ENCODE measurements at regions not wholly inside any gene's neighbourhood (a gene's known extent, or its start where the extent isn't known, plus 50 kb on each side); places are given as distances from the start of the nearest gene placed in this dataset.

DNA sequence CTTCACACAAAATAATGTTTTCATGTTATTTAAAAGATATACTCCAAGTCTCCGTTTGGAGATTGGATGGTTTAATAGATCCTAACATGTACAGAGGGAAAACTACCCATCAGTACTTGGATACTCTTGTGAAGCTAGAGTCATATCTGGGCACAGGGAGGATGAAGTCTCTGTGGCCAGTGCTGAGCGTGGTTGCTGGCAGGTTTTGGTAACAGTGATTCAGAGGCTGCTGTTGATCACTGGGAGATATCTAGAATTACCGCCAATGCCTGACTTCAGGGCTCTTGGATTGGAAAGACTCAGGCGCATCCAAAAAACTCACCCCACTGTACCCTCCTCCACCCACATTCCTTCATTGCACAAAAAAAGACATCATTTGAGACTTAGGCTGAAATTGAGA, 107.2 kb upstream of the PGRMC2 start:
- H3K4me3 ChIP-seq (ENCODE audit: low read length): no peak overlapping the region
- DNase-seq (ENCODE audit: low read depth): peak; percentile 75
- TF ChIP-seq, protein P1, sequence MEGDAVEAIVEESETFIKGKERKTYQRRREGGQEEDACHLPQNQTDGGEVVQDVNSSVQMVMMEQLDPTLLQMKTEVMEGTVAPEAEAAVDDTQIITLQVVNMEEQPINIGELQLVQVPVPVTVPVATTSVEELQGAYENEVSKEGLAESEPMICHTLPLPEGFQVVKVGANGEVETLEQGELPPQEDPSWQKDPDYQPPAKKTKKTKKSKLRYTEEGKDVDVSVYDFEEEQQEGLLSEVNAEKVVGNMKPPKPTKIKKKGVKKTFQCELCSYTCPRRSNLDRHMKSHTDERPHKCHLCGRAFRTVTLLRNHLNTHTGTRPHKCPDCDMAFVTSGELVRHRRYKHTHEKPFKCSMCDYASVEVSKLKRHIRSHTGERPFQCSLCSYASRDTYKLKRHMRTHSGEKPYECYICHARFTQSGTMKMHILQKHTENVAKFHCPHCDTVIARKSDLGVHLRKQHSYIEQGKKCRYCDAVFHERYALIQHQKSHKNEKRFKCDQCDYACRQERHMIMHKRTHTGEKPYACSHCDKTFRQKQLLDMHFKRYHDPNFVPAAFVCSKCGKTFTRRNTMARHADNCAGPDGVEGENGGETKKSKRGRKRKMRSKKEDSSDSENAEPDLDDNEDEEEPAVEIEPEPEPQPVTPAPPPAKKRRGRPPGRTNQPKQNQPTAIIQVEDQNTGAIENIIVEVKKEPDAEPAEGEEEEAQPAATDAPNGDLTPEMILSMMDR (conservative IDR thresholded peaks at IDR 0.05; ENCODE audit: low read length): no peak

DNA sequence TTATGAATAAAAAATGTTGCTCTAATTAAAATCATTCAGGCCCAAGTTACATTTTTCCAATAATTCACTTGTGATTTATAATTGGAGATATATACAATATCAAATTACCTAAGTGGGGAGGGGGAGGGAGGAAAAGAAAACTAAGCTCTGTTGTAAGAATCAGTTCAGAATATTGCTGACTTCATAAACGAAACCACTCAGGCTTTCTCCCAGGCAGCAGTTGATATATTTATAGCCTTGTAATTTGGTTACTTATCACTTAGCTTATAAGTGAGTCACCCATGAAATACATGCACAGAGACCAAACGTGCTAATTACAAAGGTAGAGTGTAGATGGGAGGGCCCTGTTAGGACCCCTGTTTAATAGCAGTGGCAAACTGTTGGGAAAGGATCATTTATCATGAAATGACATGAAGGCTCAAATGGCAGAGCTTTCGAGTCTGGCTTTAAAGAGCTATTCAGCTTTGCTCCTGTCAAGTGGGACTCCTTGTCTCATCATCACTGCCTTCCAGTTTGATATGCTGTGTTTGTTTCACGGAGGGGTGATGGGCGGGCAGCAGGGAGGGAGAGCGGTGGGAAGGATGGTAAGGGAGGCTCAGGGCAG, 105.6 kb upstream of the PGRMC2 start:
- H3K4me3 ChIP-seq (ENCODE audit: low read length): no peak overlapping the region
- DNase-seq (ENCODE audit: low read depth): peak; percentile 88

DNA sequence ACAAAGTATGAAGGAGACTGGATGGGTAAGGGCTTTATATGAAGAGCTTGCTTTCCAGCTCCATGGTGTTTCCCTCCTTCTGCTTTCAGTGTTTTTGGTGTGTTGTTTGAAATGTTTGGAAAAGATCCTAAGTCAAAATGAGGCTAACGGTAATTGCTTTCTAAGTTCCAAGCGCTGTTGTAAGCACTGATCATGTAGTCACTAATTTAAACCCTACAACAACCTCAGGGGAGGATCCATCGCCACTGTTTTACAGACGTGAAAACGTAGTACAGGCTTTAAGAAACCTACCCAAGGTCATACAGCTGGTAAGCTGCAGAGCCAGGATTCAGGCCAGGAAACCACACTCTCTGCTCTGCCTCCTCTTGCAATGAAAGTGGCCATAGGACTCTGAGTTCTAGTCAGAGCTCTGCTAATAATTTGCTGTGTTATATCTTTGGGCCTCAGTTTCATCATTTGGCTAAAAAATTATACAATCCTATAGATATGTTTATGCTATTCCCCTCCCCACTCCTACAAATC, 102.9 kb upstream of the PGRMC2 start:
- H3K4me3 ChIP-seq (ENCODE audit: low read length): no peak overlapping the region
- peak; percentile 18 for DNase-seq (ENCODE audit: low read depth)
- TF ChIP-seq, protein P1 (conservative IDR thresholded peaks at IDR 0.05; ENCODE audit: low read length): no peak

More for the DNA sequence above, 105.6 kb upstream of the PGRMC2 start:
- TF ChIP-seq, protein P1 (conservative IDR thresholded peaks at IDR 0.05; ENCODE audit: low read length): no peak

DNA sequence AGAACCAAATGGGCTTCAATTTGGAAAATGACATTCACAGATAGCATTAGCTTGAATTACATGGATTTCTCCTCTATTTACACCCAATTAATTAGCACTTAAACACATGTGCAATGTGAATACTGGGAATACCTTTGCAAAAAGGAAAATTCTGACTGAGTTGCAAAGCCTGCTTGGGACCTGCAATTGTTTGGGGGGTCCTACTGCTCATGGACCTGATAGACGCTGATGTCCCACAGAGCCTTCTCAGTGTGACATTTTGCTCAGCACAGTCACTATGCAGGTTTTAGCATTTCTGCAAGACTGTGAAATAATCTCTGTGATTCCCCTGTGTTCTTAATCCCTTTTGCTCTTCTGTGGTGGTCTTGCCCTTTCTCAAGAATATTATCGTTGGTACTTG, 101.2 kb upstream of the PGRMC2 start:
- TF ChIP-seq, protein P1 (conservative IDR thresholded peaks at IDR 0.05; ENCODE audit: low read length): no peak
- H3K4me3 ChIP-seq (ENCODE audit: low read length): no peak overlapping the region
- no peak for DNase-seq (ENCODE audit: low read depth)

DNA sequence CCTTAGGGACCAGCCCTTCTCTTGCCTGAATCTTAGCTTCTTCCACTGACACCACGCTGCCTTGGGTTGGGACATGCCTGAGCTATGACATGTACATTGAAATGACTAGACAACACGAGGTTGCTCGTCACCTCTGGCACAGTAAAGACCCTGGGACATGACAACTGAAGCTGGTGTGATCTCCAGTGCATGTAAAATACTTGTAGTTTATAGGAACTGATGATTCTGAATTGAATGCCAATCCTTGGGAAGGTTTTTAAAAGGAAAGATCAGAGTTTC, 100.7 kb upstream of the PGRMC2 start:
- peak; percentile 29 for DNase-seq (ENCODE audit: low read depth)
- no peak overlapping the region for H3K4me3 ChIP-seq (ENCODE audit: low read length)
- TF ChIP-seq, protein P1 (conservative IDR thresholded peaks at IDR 0.05; ENCODE audit: low read length): no peak

DNA sequence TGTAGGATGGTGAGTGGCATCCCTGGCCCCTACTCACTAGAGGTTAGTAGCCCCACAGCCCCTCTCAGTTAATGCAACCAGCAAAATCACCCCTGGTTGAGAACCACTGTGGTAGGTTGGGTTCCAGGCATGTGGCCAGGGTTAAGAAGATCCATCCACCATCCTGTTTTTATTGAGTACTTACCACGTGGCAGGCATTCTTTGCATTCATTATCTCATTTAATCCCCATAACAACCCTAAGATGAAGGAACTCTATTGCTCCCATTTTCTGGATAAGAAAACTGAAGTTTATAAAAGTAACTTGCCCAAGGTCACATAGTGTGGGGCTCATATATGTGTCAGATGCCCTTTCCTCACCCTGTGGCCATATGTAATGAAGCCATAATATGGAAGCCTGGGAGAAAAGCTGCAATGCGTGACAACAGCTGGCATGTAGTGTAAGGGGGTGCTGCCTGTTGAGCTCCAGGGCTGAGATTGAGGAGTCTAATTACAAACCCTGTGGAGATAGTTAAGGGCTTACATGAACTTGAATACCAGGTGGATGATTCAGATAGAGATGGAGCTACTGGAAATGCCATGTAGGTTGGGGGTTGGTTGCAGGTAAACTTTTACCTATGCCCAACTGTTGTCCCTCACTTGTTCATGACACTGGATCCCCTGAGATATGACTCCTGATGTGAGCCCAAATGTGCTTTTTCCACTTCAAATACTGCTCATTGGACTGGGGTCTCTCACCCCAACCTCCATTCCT, 100.2 kb upstream of the PGRMC2 start:
- peak; percentile 53 for DNase-seq (ENCODE audit: low read depth)
- TF ChIP-seq, protein P1 (conservative IDR thresholded peaks at IDR 0.05; ENCODE audit: low read length): no peak
- H3K4me3 ChIP-seq (ENCODE audit: low read length): no peak overlapping the region
